ENCODE measurements at regions not wholly inside any gene's neighbourhood (a gene's known extent, or its start where the extent isn't known, plus 50 kb on each side); places are given as distances from the start of the nearest gene placed in this dataset.

- H3K4me1 ChIP-seq (ENCODE audit: insufficient read depth, low read length, poor library complexity, severe bottlenecking): no peaks in the 10 kb centered on the region
- no peaks in the 10 kb centered on the region for H3K9me2 ChIP-seq (ENCODE audit: insufficient read depth, low read length)
- TF ChIP-seq, protein P1, sequence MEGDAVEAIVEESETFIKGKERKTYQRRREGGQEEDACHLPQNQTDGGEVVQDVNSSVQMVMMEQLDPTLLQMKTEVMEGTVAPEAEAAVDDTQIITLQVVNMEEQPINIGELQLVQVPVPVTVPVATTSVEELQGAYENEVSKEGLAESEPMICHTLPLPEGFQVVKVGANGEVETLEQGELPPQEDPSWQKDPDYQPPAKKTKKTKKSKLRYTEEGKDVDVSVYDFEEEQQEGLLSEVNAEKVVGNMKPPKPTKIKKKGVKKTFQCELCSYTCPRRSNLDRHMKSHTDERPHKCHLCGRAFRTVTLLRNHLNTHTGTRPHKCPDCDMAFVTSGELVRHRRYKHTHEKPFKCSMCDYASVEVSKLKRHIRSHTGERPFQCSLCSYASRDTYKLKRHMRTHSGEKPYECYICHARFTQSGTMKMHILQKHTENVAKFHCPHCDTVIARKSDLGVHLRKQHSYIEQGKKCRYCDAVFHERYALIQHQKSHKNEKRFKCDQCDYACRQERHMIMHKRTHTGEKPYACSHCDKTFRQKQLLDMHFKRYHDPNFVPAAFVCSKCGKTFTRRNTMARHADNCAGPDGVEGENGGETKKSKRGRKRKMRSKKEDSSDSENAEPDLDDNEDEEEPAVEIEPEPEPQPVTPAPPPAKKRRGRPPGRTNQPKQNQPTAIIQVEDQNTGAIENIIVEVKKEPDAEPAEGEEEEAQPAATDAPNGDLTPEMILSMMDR (conservative IDR thresholded peaks at IDR 0.05; ENCODE audit: low read length): no peak
- no peak for TF ChIP-seq EZH2phosphoT487 (IDR thresholded peaks at IDR 0.05; ENCODE audit: borderline replicate concordance, low read depth, low read length)
- H3K4me3 ChIP-seq (ENCODE audit: low read depth, low read length, poor library complexity, severe bottlenecking): no peak overlapping the region
- no peak overlapping the region for H3K4me2 ChIP-seq (ENCODE audit: low read length)
- no peak overlapping the region for H2AFZ ChIP-seq (ENCODE audit: low read length)
- no peaks in the 10 kb centered on the region for H3K9me3 ChIP-seq (ENCODE audit: low read length)
- H3K27ac ChIP-seq (ENCODE audit: low read depth, low read length, poor library complexity, severe bottlenecking): no peak overlapping the region
- CTCF ChIA-PET (ENCODE audit: unreplicated experiment): no interaction called here
- H4K20me1 ChIP-seq (ENCODE audit: insufficient read depth, low read length): no peaks in the 10 kb centered on the region
- no peak for DNase-seq (ENCODE audit: low spot score)
- BruUV-seq (replicated peaks): no TSS peak
- H3K79me2 ChIP-seq (ENCODE audit: insufficient read depth, low read depth, low read length): no peaks in the 10 kb centered on the region
- intact Hi-C loops (cut with micrococcal nuclease; ENCODE audit: unreplicated experiment): no loop called here
- no peaks in the 10 kb centered on the region for H3K36me3 ChIP-seq (ENCODE audit: insufficient read depth, low read length)
- POLR2A ChIA-PET: no interaction called here
Measured at GRCh38 chr9:14031810-14032209, 282.1 kb downstream of the NFIB start.

DNA sequence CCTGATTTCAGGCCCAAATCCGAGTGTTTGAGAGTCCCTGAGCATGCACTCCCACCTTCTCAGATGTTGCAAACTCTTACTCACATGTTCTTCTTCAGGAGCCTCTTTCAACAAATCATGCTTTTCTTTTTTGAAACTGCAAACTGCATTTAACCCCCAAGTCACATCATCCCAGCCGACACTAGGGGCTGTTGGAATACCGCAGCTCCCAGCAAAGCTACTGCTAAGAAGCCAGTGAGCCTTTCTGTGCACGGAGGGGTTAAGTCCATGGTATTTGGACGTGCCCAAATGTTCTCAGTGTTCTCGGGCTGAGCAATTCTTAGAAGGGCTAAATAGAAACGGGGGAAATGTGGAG, 282.9 kb downstream of the NFIB start:
- no peak overlapping the region for H2AFZ ChIP-seq (ENCODE audit: low read length)
- H3K4me1 ChIP-seq (ENCODE audit: insufficient read depth, low read length, poor library complexity, severe bottlenecking): no peaks in the 10 kb centered on the region
- H3K9me3 ChIP-seq (ENCODE audit: low read length): no peaks in the 10 kb centered on the region
- no peaks in the 10 kb centered on the region for H3K9me2 ChIP-seq (ENCODE audit: insufficient read depth, low read length)
- H3K4me2 ChIP-seq (ENCODE audit: low read length): no peak overlapping the region
- no peak for DNase-seq (ENCODE audit: low spot score)
- CTCF ChIA-PET (ENCODE audit: unreplicated experiment): no interaction called here
- no peaks in the 10 kb centered on the region for H4K20me1 ChIP-seq (ENCODE audit: insufficient read depth, low read length)
- no peaks in the 10 kb centered on the region for H3K79me2 ChIP-seq (ENCODE audit: insufficient read depth, low read depth, low read length)
- no peak overlapping the region for H3K27ac ChIP-seq (ENCODE audit: low read depth, low read length, poor library complexity, severe bottlenecking)
- H3K4me3 ChIP-seq (ENCODE audit: low read depth, low read length, poor library complexity, severe bottlenecking): no peak overlapping the region
- H3K36me3 ChIP-seq (ENCODE audit: insufficient read depth, low read length): no peaks in the 10 kb centered on the region
- no TSS peak for BruUV-seq (replicated peaks)
- POLR2A ChIA-PET: no interaction called here
- TF ChIP-seq, protein P1 (conservative IDR thresholded peaks at IDR 0.05; ENCODE audit: low read length): no peak
- no peak for TF ChIP-seq EZH2phosphoT487 (IDR thresholded peaks at IDR 0.05; ENCODE audit: borderline replicate concordance, low read depth, low read length)
- intact Hi-C loops (cut with micrococcal nuclease; ENCODE audit: unreplicated experiment): no loop called here

GRCh38 chr9:14030375-14031059, 283.4 kb downstream of the NFIB start:
- no peaks in the 10 kb centered on the region for H3K4me1 ChIP-seq (ENCODE audit: insufficient read depth, low read length, poor library complexity, severe bottlenecking)
- no peak overlapping the region for H3K27ac ChIP-seq (ENCODE audit: low read depth, low read length, poor library complexity, severe bottlenecking)
- H4K20me1 ChIP-seq (ENCODE audit: insufficient read depth, low read length): no peaks in the 10 kb centered on the region
- POLR2A ChIA-PET: no interaction called here
- H2AFZ ChIP-seq (ENCODE audit: low read length): no peak overlapping the region
- H3K79me2 ChIP-seq (ENCODE audit: insufficient read depth, low read depth, low read length): no peaks in the 10 kb centered on the region
- no peak overlapping the region for H3K4me3 ChIP-seq (ENCODE audit: low read depth, low read length, poor library complexity, severe bottlenecking)
- no peaks in the 10 kb centered on the region for H3K9me2 ChIP-seq (ENCODE audit: insufficient read depth, low read length)
- no TSS peak for BruUV-seq (replicated peaks)
- intact Hi-C loops (cut with micrococcal nuclease; ENCODE audit: unreplicated experiment): no loop called here
- no peaks in the 10 kb centered on the region for H3K9me3 ChIP-seq (ENCODE audit: low read length)
- DNase-seq (ENCODE audit: low spot score): no peak
- no peak overlapping the region for H3K4me2 ChIP-seq (ENCODE audit: low read length)
- CTCF ChIA-PET (ENCODE audit: unreplicated experiment): no interaction called here
- TF ChIP-seq, protein P1 (conservative IDR thresholded peaks at IDR 0.05; ENCODE audit: low read length): no peak
- TF ChIP-seq EZH2phosphoT487 (IDR thresholded peaks at IDR 0.05; ENCODE audit: borderline replicate concordance, low read depth, low read length): no peak
- no peaks in the 10 kb centered on the region for H3K36me3 ChIP-seq (ENCODE audit: insufficient read depth, low read length)

Measured in OCI-LY7 (cell line).